GM06990 (cell line): ENCODE measurements at regions not wholly inside any gene's neighbourhood (a gene's known extent, or its start where the extent isn't known, plus 50 kb on each side); places are given as distances from the start of the nearest gene placed in this dataset.

Experiments used
- DNase-seq: peaks from one replicate; pipeline ENCODE4 v3.0.0-alpha.2; 2011; ENCODE audit not compliant: insufficient read length; ENCODE audit errors: extremely low read depth
- H3K27me3 ChIP-seq: replicated peaks from 2 replicates; pipeline ENCODE4 v1.6.0; 2011; ENCODE audit warnings: low read length; ENCODE audit not compliant: control insufficient read depth, insufficient read depth
- H3K36me3 ChIP-seq: 2 replicates; pipeline ENCODE4 v1.5.1; 2011; ENCODE audit warnings: low read length; ENCODE audit not compliant: control insufficient read depth, insufficient read depth
- H3K4me3 ChIP-seq: replicated peaks from 2 replicates; pipeline ENCODE4 v1.5.1; 2011; ENCODE audit warnings: low read depth, mild to moderate bottlenecking, control low read depth, low read length
- CTCF ChIP-seq: IDR thresholded peaks from 2 replicates; pipeline ENCODE4 v1.5.1; 2011; ENCODE audit warnings: low read length, control low read depth, mild to moderate bottlenecking, inconsistent platforms; ENCODE audit not compliant: insufficient read depth, poor library complexity, severe bottlenecking

GRCh38 chr3:150041877-150042276 is 71.2 kb upstream of the PFN2 start:
- H3K36me3 ChIP-seq, result no peaks in the 10 kb centered on the region
- TF ChIP-seq CTCF, result no peak

GRCh38 chr3:150040097-150040496 is 69.4 kb upstream of the PFN2 start:
- no peak for DNase-seq
- H3K36me3 ChIP-seq, result no peaks in the 10 kb centered on the region
- H3K4me3 ChIP-seq, result no peak overlapping the region
- TF ChIP-seq CTCF, result no peak
- no peaks in the 10 kb centered on the region for H3K27me3 ChIP-seq

More at GRCh38 chr3:150041877-150042276, 71.2 kb upstream of the PFN2 start:
- H3K27me3 ChIP-seq, result no peaks in the 10 kb centered on the region
- no peak for DNase-seq
- H3K4me3 ChIP-seq, result no peak overlapping the region

- Histone ChIP-seq H3K27me3 (no peaks in the 10 kb centered on the region), H3K36me3 (no peaks in the 10 kb centered on the region), H3K4me3 (no peak overlapping the region)
- DNase-seq, result no peak
- TF ChIP-seq CTCF, result no peak
Observed at GRCh38 chr3:150038830-150039229, 68.1 kb upstream of the PFN2 start.

- Histone ChIP-seq H3K27me3 (no peaks in the 10 kb centered on the region; the same call in 1 of the 2 replicates), H3K36me3 (no peaks in the 10 kb centered on the region), H3K4me3 (no peak overlapping the region)
- no peak for DNase-seq
- TF ChIP-seq CTCF, result no peak
Observed at GRCh38 chr3:150036780-150037179, 66.1 kb upstream of the PFN2 start.

GRCh38 chr3:150035910-150036612 is 65.4 kb upstream of the PFN2 start:
- DNase-seq, result no peak
- Histone ChIP-seq H3K4me3 (no peak overlapping the region), H3K36me3 (no peaks in the 10 kb centered on the region), H3K27me3 (no peaks in the 10 kb centered on the region; the same call in 1 of the 2 replicates)
- TF ChIP-seq CTCF, result no peak
